ENCODE measurements at regions not wholly inside any gene's neighbourhood (a gene's known extent, or its start where the extent isn't known, plus 50 kb on each side); places are given as distances from the start of the nearest gene placed in this dataset.
"Not testable (repeated sequence)": the region's sequence is repeated elsewhere in the genome, so short reads cannot be mapped to it uniquely, and the experiment has no call there.

GRCh38 chr11:90423378-90423777, 200.5 kb upstream of the CHORDC1 start:
- POLR2A ChIA-PET, result no interaction called here
- CTCF ChIA-PET, result interaction anchor here (0.6 kb wide), 1 partner anchor 42 kb away, joined by 4 read pairs; no protein-coding TSS in a partner anchor
- Histone ChIP-seq H3K27ac (ENCODE audit: extremely low read depth, low read depth, low read length) (no peak overlapping the region), H3K4me3 (ENCODE audit: low read depth, low read length) (no peak overlapping the region), H3K36me3 (ENCODE audit: control insufficient read depth in 2 of 2, insufficient read depth in 1 of 2, low read length in 2 of 2) (no peaks in the 10 kb centered on the region), H3K4me1 (ENCODE audit: control insufficient read depth, insufficient read depth, low read length) (no peaks in the 10 kb centered on the region), H3K9me3 (ENCODE audit: control insufficient read depth, insufficient read depth, low read depth, low read length) (no peaks in the 10 kb centered on the region)
- TF ChIP-seq MZF1 (tag by site-specific recombination; IDR thresholded peaks at IDR 0.05; ENCODE audit: borderline replicate concordance) (no peak), ZNF544 (tag by site-specific recombination; IDR thresholded peaks at IDR 0.05) (no peak), ZSCAN16 (tag by site-specific recombination; IDR thresholded peaks at IDR 0.05) (no peak), BCL11A (tag by site-specific recombination; IDR thresholded peaks at IDR 0.05; ENCODE audit: low read depth) (no peak), OSR2 (tag by site-specific recombination; IDR thresholded peaks at IDR 0.05) (no peak), PRDM4 (tag by site-specific recombination; IDR thresholded peaks at IDR 0.05) (no peak), ZNF777 (tag by site-specific recombination; IDR thresholded peaks at IDR 0.05; ENCODE audit: borderline replicate concordance) (no peak), FEZF1 (tag by site-specific recombination; IDR thresholded peaks at IDR 0.05) (no peak), RBAK (tag by site-specific recombination; IDR thresholded peaks at IDR 0.05) (no peak), ZNF24 (tag by site-specific recombination; IDR thresholded peaks at IDR 0.05) (no peak), KLF17 (tag by site-specific recombination; IDR thresholded peaks at IDR 0.05) (no peak), GLIS1 (tag by site-specific recombination; IDR thresholded peaks at IDR 0.05) (no peak), ZSCAN5A (tag by site-specific recombination; IDR thresholded peaks at IDR 0.05) (no peak), KLF16 (tag by site-specific recombination; IDR thresholded peaks at IDR 0.05) (no peak), ZBTB8A (tag by site-specific recombination; IDR thresholded peaks at IDR 0.05) (no peak), ZBTB6 (tag by site-specific recombination; IDR thresholded peaks at IDR 0.05) (no peak), AEBP2 (tag by site-specific recombination; IDR thresholded peaks at IDR 0.05; ENCODE audit: borderline replicate concordance) (no peak), GFI1B (tag by site-specific recombination; IDR thresholded peaks at IDR 0.05) (no peak), ZNF501 (tag by site-specific recombination; IDR thresholded peaks at IDR 0.05) (no peak)

GRCh38 chr11:90422787-90423186, 199.9 kb upstream of the CHORDC1 start:
- H3K36me3 ChIP-seq (ENCODE audit: control insufficient read depth in 2 of 2, insufficient read depth in 1 of 2, low read length in 2 of 2); H3K27ac ChIP-seq (ENCODE audit: extremely low read depth, low read depth, low read length); POLR2A ChIA-PET; H3K9me3 ChIP-seq (ENCODE audit: control insufficient read depth, insufficient read depth, low read depth, low read length); CTCF ChIA-PET; H3K4me3 ChIP-seq (ENCODE audit: low read depth, low read length); H3K4me1 ChIP-seq (ENCODE audit: control insufficient read depth, insufficient read depth, low read length): not testable (repeated sequence)
